HEK293 (cell line): ENCODE measurements at regions not wholly inside any gene's neighbourhood (a gene's known extent, or its start where the extent isn't known, plus 50 kb on each side); places are given as distances from the start of the nearest gene placed in this dataset.

Source experiments
- ZBTB7A ChIP-seq: fragments of 450-650 bp; formaldehyde crosslinking; IDR thresholded peaks from 2 replicates; pipeline ENCODE4 v1.5.1; 2016; ENCODE audit warnings: low read depth, missing biosample characterization, missing genetic modification characterization
- ZNF148 ChIP-seq: fragments of 450-650 bp; formaldehyde crosslinking; IDR thresholded peaks from 2 replicates; pipeline ENCODE4 v1.5.0; 2017; ENCODE audit warnings: missing biosample characterization, missing genetic modification characterization, borderline replicate concordance
- ZNF660 ChIP-seq: fragments of 450-650 bp; IDR thresholded peaks from 2 replicates; pipeline ENCODE4 v1.5.1; 2018; ENCODE audit warnings: missing biosample characterization, mild to moderate bottlenecking, missing genetic modification characterization
- TF ChIP-seq, protein P1 (sequence below): fragments of 450-650 bp; formaldehyde crosslinking; IDR thresholded peaks from 2 replicates; pipeline ENCODE4 v1.5.1; 2016; ENCODE audit warnings: missing biosample characterization, missing genetic modification characterization
- TF ChIP-seq, protein P2 (sequence below): fragments of 450-650 bp; formaldehyde crosslinking; IDR thresholded peaks from 2 replicates; pipeline ENCODE4 v1.5.1; 2016; ENCODE audit warnings: missing biosample characterization, missing genetic modification characterization
- TF ChIP-seq, protein P3 (sequence below): fragments of 450-650 bp; IDR thresholded peaks from 2 replicates; pipeline ENCODE4 v1.5.1; 2018; ENCODE audit warnings: missing biosample characterization, missing genetic modification characterization

DNA sequence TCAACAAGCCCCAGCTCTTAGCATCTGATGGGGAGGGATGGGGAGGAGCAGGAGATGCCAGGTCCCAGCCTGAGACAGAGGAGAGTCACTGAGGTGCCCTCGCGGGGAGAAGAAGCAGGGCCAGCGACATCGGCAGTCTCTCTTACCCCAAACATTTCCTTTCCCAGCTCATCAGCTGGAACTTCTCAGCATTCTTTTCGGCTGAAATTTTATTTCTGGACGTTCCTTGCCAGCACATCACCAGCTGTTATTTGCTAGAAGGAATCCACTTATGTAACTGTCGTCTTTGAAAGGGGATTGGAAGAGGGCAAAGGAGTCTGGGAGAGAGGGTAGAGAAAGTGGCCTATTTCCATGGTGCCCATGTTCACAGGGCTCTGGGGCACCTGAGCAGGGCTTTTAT, 101.0 kb upstream of the SHH start:
- TF ChIP-seq, protein P1, sequence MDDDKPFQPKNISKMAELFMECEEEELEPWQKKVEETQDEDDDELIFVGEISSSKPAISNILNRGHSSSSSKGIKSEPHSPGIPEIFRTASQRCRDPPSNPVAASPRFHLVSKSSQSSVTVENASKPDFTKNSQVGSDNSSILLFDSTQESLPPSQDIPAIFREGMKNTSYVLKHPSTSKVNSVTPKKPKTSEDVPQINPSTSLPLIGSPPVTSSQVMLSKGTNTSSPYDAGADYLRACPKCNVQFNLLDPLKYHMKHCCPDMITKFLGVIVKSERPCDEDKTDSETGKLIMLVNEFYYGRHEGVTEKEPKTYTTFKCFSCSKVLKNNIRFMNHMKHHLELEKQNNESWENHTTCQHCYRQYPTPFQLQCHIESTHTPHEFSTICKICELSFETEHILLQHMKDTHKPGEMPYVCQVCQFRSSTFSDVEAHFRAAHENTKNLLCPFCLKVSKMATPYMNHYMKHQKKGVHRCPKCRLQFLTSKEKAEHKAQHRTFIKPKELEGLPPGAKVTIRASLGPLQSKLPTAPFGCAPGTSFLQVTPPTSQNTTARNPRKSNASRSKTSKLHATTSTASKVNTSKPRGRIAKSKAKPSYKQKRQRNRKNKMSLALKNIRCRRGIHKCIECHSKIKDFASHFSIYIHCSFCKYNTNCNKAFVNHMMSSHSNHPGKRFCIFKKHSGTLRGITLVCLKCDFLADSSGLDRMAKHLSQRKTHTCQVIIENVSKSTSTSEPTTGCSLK (tag by site-specific recombination): no peak
- TF ChIP-seq, protein P2, sequence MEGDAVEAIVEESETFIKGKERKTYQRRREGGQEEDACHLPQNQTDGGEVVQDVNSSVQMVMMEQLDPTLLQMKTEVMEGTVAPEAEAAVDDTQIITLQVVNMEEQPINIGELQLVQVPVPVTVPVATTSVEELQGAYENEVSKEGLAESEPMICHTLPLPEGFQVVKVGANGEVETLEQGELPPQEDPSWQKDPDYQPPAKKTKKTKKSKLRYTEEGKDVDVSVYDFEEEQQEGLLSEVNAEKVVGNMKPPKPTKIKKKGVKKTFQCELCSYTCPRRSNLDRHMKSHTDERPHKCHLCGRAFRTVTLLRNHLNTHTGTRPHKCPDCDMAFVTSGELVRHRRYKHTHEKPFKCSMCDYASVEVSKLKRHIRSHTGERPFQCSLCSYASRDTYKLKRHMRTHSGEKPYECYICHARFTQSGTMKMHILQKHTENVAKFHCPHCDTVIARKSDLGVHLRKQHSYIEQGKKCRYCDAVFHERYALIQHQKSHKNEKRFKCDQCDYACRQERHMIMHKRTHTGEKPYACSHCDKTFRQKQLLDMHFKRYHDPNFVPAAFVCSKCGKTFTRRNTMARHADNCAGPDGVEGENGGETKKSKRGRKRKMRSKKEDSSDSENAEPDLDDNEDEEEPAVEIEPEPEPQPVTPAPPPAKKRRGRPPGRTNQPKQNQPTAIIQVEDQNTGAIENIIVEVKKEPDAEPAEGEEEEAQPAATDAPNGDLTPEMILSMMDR (tag by site-specific recombination): no peak
- TF ChIP-seq ZBTB7A (tag by site-specific recombination) (no peak), ZNF660 (tag by site-specific recombination) (no peak), ZNF148 (tag by site-specific recombination) (no peak)
- TF ChIP-seq, protein P3, sequence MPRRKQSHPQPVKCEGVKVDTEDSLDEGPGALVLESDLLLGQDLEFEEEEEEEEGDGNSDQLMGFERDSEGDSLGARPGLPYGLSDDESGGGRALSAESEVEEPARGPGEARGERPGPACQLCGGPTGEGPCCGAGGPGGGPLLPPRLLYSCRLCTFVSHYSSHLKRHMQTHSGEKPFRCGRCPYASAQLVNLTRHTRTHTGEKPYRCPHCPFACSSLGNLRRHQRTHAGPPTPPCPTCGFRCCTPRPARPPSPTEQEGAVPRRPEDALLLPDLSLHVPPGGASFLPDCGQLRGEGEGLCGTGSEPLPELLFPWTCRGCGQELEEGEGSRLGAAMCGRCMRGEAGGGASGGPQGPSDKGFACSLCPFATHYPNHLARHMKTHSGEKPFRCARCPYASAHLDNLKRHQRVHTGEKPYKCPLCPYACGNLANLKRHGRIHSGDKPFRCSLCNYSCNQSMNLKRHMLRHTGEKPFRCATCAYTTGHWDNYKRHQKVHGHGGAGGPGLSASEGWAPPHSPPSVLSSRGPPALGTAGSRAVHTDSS (tag by site-specific recombination): no peak
